ENCODE measurements at regions not wholly inside any gene's neighbourhood (a gene's known extent, or its start where the extent isn't known, plus 50 kb on each side); places are given as distances from the start of the nearest gene placed in this dataset.

- peak; percentile 58 for DNase-seq (ENCODE audit: low read depth)
- TF ChIP-seq CTCF (IDR thresholded peaks at IDR 0.05; ENCODE audit: insufficient read depth, low read length) = no peak
- no peak overlapping the region for H3K4me3 ChIP-seq (ENCODE audit: low read depth, low read length)
These were observed 78.7 kb upstream of the FAM216B start for GRCh38 chr13:42702716-42703115.

- no peak overlapping the region for H3K4me3 ChIP-seq (ENCODE audit: low read depth, low read length)
- DNase-seq (ENCODE audit: low read depth) = no peak
- TF ChIP-seq CTCF (IDR thresholded peaks at IDR 0.05; ENCODE audit: insufficient read depth, low read length) = no peak
These were observed 77.6 kb upstream of the FAM216B start for GRCh38 chr13:42703740-42704139.

GRCh38 chr13:42706286-42706685 lies 75.1 kb upstream of the FAM216B start:
- no peak for DNase-seq (ENCODE audit: low read depth)
- no peak for TF ChIP-seq CTCF (IDR thresholded peaks at IDR 0.05; ENCODE audit: insufficient read depth, low read length)
- H3K4me3 ChIP-seq (ENCODE audit: low read depth, low read length) = no peak overlapping the region

GRCh38 chr13:42707048-42707447 lies 74.3 kb upstream of the FAM216B start:
- no peak for TF ChIP-seq CTCF (IDR thresholded peaks at IDR 0.05; ENCODE audit: insufficient read depth, low read length)
- peak; percentile 42 for DNase-seq (ENCODE audit: low read depth)
- H3K4me3 ChIP-seq (ENCODE audit: low read depth, low read length) = no peak overlapping the region

GRCh38 chr13:42707586-42707985 lies 73.8 kb upstream of the FAM216B start:
- TF ChIP-seq CTCF (IDR thresholded peaks at IDR 0.05; ENCODE audit: insufficient read depth, low read length) = no peak
- DNase-seq (ENCODE audit: low read depth) = peak; percentile 60
- no peak overlapping the region for H3K4me3 ChIP-seq (ENCODE audit: low read depth, low read length)

- no peak overlapping the region for H3K4me3 ChIP-seq (ENCODE audit: low read depth, low read length)
- DNase-seq (ENCODE audit: low read depth) = no peak
- no peak for TF ChIP-seq CTCF (IDR thresholded peaks at IDR 0.05; ENCODE audit: insufficient read depth, low read length)
These were observed 73.0 kb upstream of the FAM216B start for GRCh38 chr13:42708391-42708790.

- no peak for DNase-seq (ENCODE audit: low read depth)
- H3K4me3 ChIP-seq (ENCODE audit: low read depth, low read length) = no peak overlapping the region
- no peak for TF ChIP-seq CTCF (IDR thresholded peaks at IDR 0.05; ENCODE audit: insufficient read depth, low read length)
These were observed 72.1 kb upstream of the FAM216B start for GRCh38 chr13:42709276-42709675.
